Activated CD4-positive, alpha-beta memory T cell treated with anti-CD3 and anti-CD28 coated beads, Interleukin-2, amount 10 ng/mL, durations not matched to agents 7 days and 5 days (primary cell): ENCODE measurements at regions not wholly inside any gene's neighbourhood (a gene's known extent, or its start where the extent isn't known, plus 50 kb on each side); places are given as distances from the start of the nearest gene placed in this dataset.

Source experiments
- CTCF ChIA-PET: fragments of 350-600 bp; sonication (Branson Sonifier 250); formaldehyde crosslinking; loops from one replicate; lab custom pipeline; 2021; ENCODE audit warnings: antibody characterized with exemption, inconsistent platforms; lab: Charles Lee
- POLR2A ChIA-PET: fragments of 350-600 bp; sonication (Branson Sonifier 250); formaldehyde crosslinking; loops from one replicate; lab custom pipeline; 2021; ENCODE audit warnings: antibody characterized with exemption; lab: Charles Lee
- DNase-seq: peaks from one replicate; pipeline ENCODE4 v3.0.0-alpha.2; 2020
- H3K27ac Mint-ChIP-seq: one replicate; pipeline ENCODE4 v1.8.0; 2021; ENCODE audit warnings: mild to moderate bottlenecking, mixed read lengths
- H3K27me3 Mint-ChIP-seq: one replicate; pipeline ENCODE4 v1.8.0; 2021; ENCODE audit warnings: mixed read lengths
- H3K36me3 Mint-ChIP-seq: one replicate; pipeline ENCODE4 v1.8.0; 2021; ENCODE audit warnings: low read depth, mixed read lengths
- H3K4me1 Mint-ChIP-seq: one replicate; pipeline ENCODE4 v1.8.0; 2021; ENCODE audit warnings: mixed read lengths
- H3K4me3 Mint-ChIP-seq: one replicate; pipeline ENCODE4 v1.8.0; 2021; ENCODE audit warnings: mild to moderate bottlenecking, mixed read lengths
- H3K9me3 Mint-ChIP-seq: one replicate; pipeline ENCODE4 v1.8.0; 2021; ENCODE audit warnings: mixed read lengths

DNA sequence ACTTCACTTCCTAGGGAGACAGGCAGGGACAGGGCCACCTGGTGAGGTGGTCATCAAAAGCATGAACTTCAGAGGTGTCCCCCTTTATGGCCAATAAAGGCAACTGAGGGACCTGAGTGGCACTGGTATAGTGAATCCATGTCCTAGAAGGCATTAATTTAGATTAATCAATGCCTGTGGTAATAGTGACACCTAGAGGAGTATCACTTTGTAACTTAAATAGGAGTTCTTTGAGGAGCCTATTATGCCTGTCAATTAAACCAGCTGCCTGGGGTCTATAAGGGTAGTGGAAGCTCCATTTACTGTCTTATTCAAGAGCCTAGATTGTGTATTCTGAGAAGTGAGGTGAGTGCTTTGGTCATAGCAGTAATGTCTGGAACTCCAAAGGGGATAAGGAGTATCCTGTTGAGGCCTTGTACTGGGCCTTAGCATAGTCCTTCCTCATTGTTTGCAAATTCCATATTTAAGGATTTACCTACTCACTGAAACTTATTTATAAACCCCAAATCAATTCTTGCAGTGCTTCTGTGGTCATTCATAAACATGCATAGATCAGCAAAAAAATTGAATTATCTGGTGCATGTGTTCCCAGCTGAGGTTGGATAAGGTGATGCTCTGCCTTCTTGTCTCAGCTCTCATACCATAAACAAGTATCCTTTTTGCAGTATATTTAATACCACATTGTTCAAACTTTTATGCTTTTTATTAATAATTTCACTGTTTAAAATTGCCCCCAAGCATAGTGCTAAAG, 213.8 kb upstream of the RADX start:
- H3K27me3 Mint-ChIP-seq: no peaks in the 10 kb centered on the region
- no peak for DNase-seq
- no peaks in the 10 kb centered on the region for H3K4me1 Mint-ChIP-seq
- no peaks in the 10 kb centered on the region for H3K9me3 Mint-ChIP-seq
- no peak overlapping the region for H3K4me3 Mint-ChIP-seq
- H3K27ac Mint-ChIP-seq: no peak overlapping the region
- CTCF ChIA-PET: no interaction called here
- no peaks in the 10 kb centered on the region for H3K36me3 Mint-ChIP-seq
- POLR2A ChIA-PET: no interaction called here

- H3K9me3 Mint-ChIP-seq: no peaks in the 10 kb centered on the region
- no peaks in the 10 kb centered on the region for H3K27me3 Mint-ChIP-seq
- no peak overlapping the region for H3K27ac Mint-ChIP-seq
- CTCF ChIA-PET: no interaction called here
- no peak for DNase-seq
- no peaks in the 10 kb centered on the region for H3K36me3 Mint-ChIP-seq
- H3K4me1 Mint-ChIP-seq: no peaks in the 10 kb centered on the region
- POLR2A ChIA-PET: no interaction called here
- H3K4me3 Mint-ChIP-seq: no peak overlapping the region
Observed at GRCh38 chrX:106401965-106402559, 209.7 kb upstream of the RADX start.

DNA sequence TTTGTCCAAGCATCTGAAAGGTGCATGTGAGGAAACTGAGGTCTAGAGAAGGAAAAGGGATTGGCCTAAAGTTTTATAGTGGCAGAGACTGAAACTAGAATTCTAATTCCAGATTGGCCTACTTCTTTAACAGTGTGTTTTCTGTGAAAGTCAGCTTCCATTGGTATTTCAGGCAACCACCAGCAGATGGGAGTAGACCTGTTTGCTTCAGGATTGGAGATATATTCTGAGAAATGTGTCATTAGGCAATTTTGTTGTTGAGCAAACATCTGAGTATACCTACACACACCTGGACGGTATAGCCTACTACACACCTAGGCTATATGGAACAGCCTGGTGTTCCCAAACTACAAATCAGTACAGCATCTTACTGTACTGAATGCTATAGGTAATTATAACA, 207.3 kb upstream of the RADX start:
- no peak for DNase-seq
- Mint-ChIP-seq H3K9me3 (no peaks in the 10 kb centered on the region), H3K27ac (no peak overlapping the region), H3K4me3 (no peak overlapping the region), H3K27me3 (no peaks in the 10 kb centered on the region), H3K36me3 (no peaks in the 10 kb centered on the region), H3K4me1 (no peaks in the 10 kb centered on the region)
- POLR2A ChIA-PET: no interaction called here
- CTCF ChIA-PET: no interaction called here

DNA sequence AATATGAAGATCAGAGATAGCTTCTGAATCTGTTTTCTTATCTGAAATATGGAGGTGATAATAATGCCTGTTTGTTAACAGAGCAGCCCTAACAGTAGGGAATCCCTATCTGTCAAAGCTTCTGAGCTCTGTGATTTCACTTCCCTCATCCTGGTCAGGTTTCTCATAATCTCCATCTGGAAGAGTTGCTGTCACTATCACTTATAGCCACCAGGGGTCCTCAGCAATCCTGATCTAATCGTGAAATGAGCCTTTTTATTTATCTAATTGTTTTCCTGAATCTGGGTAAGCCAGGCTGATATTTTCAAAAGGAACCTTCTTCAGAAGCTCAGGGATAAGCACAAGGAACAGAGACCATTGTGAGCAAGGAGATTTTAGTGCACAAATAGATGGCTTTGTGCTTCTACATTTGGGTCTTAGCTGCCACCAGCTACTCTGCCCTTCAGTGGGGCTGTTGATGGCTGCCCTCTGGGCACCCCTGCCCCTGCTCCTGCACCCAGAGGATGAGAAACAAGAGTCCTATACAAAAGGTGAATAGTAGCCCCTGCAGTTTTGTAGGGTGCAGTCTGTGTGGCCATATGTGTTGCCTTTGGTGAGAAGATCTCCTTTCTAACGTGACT, 196.4 kb upstream of the RADX start:
- Mint-ChIP-seq H3K4me3 (no peak overlapping the region), H3K4me1 (no peaks in the 10 kb centered on the region), H3K27ac (no peak overlapping the region), H3K27me3 (no peaks in the 10 kb centered on the region), H3K36me3 (no peaks in the 10 kb centered on the region), H3K9me3 (no peaks in the 10 kb centered on the region)
- POLR2A ChIA-PET: no interaction called here
- no peak for DNase-seq
- CTCF ChIA-PET: interaction anchor here (0.9 to 1.3 kb wide), 3 partner anchors 9 to 56 kb away, joined by 3 to 4 read pairs (median 3); no protein-coding TSS in a partner anchor

DNA sequence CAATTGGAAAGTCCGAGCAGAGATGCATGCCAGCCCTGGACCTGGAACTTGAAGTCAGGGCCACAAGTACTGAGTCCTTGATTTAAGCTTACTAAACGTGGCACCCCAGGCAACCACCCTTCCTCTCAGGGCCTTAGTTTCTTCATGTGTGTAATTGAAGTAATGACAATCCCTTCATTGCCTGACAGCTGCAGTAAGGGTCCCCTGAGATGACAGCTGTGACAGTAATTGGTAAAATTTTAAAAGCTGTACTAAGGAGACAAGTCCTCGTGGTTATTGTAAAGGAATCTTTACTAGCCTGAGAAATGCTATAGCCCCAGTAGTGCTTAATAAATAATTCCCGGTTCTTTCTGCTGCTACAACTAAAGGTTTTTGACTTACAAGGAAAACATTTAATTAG, 175.1 kb upstream of the RADX start:
- H3K4me3 Mint-ChIP-seq: no peak overlapping the region
- DNase-seq: no peak
- H3K27me3 Mint-ChIP-seq: peaks cover 2% of the 10 kb centered on the region
- no peaks in the 10 kb centered on the region for H3K9me3 Mint-ChIP-seq
- no peaks in the 10 kb centered on the region for H3K4me1 Mint-ChIP-seq
- H3K36me3 Mint-ChIP-seq: no peaks in the 10 kb centered on the region
- H3K27ac Mint-ChIP-seq: no peak overlapping the region
- CTCF ChIA-PET: no interaction called here
- POLR2A ChIA-PET: no interaction called here

DNA sequence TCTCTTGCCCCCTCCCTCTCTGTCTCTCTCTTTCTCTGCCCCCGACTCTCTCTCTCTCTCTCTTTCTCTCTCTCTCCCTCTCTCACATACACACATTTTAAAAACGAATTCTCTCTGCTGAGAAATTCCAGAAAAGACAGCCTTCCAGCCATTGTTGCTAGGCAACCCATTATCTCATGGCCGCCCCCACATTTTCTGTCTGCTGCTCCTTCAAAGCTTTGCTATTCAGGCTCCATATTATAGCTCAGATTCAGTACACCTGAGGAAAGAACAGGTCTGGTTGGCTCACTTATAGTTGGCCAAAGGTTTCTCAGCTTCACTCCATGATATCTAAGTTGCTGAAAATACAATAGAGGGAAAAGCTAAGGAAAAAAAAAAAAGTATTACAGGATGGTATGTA, 174.4 kb upstream of the RADX start:
- ChIA-PET CTCF (no interaction called here), POLR2A (no interaction called here)
- DNase-seq: no peak
- Mint-ChIP-seq H3K4me3 (no peak overlapping the region), H3K36me3 (no peaks in the 10 kb centered on the region), H3K4me1 (no peaks in the 10 kb centered on the region), H3K9me3 (no peaks in the 10 kb centered on the region), H3K27me3 (no peaks in the 10 kb centered on the region), H3K27ac (no peak overlapping the region)

- ChIA-PET CTCF (no interaction called here), POLR2A (interaction anchor here (0.6 kb wide), 1 partner anchor 43 kb away, joined by 3 read pairs; no protein-coding TSS in a partner anchor)
- Mint-ChIP-seq H3K36me3 (no peaks in the 10 kb centered on the region), H3K27me3 (no peaks in the 10 kb centered on the region), H3K4me1 (peaks cover 6% of the 10 kb centered on the region), H3K9me3 (no peaks in the 10 kb centered on the region), H3K4me3 (no peak overlapping the region), H3K27ac (no peak overlapping the region)
- no peak for DNase-seq
Observed at GRCh38 chrX:106450405-106450804, 161.4 kb upstream of the RADX start.

DNA sequence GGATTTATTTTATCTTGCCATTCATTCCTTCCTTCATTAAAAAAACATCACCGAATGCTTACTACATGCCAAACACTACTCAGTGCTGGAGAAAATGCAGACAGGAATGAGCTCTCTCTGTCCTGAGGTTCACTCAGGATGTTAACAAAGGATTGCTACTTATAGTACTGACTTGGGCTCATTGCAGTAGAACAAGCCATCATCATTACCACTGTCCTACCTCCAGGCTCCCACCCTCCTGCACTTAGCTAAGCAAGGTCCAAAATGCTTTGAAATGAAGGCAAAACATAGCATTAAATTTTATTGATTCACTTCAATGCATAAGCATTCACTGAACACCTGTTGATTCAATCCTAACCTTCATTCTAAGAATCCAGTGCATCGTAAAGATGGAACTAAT, 159.8 kb upstream of the RADX start:
- ChIA-PET POLR2A (no interaction called here), CTCF (no interaction called here)
- H3K36me3 Mint-ChIP-seq: no peaks in the 10 kb centered on the region
- no peak for DNase-seq
- no peaks in the 10 kb centered on the region for H3K27me3 Mint-ChIP-seq
- no peak overlapping the region for H3K27ac Mint-ChIP-seq
- H3K4me3 Mint-ChIP-seq: no peak overlapping the region
- H3K4me1 Mint-ChIP-seq: peaks cover 6% of the 10 kb centered on the region
- H3K9me3 Mint-ChIP-seq: no peaks in the 10 kb centered on the region

DNA sequence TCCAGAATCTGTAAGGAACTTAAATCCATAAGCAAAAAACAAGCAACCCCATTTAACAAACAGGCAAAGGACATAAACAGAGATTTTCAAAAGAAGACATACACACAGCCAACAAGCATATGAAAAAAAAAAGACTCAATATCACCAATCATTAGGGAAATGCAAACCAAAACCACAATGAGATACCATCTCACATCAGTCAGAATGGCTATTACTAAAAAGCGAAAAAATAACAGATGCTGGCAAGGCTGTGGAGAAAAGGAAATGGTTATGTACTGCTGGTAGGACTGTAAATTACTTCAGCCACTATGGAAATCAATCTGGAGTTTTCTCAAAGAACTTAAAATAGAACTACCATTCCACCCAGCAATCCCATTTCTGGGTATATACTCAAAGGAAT, 156.8 kb upstream of the RADX start:
- H3K9me3 Mint-ChIP-seq: no peaks in the 10 kb centered on the region
- H3K4me3 Mint-ChIP-seq: no peak overlapping the region
- H3K27me3 Mint-ChIP-seq: no peaks in the 10 kb centered on the region
- H3K27ac Mint-ChIP-seq: no peak overlapping the region
- ChIA-PET POLR2A (no interaction called here), CTCF (no interaction called here)
- peaks cover 6% of the 10 kb centered on the region for H3K4me1 Mint-ChIP-seq
- no peaks in the 10 kb centered on the region for H3K36me3 Mint-ChIP-seq
- DNase-seq: no peak

GRCh38 chrX:106457802-106458201, 154.0 kb upstream of the RADX start:
- no peak for DNase-seq
- Mint-ChIP-seq H3K27ac (no peak overlapping the region), H3K4me1 (peaks cover 6% of the 10 kb centered on the region), H3K27me3 (no peaks in the 10 kb centered on the region), H3K36me3 (no peaks in the 10 kb centered on the region), H3K4me3 (no peak overlapping the region), H3K9me3 (no peaks in the 10 kb centered on the region)
- CTCF ChIA-PET: no interaction called here
- POLR2A ChIA-PET: no interaction called here

- ChIA-PET CTCF (no interaction called here), POLR2A (no interaction called here)
- Mint-ChIP-seq H3K4me3 (no peak overlapping the region), H3K27me3 (no peaks in the 10 kb centered on the region), H3K4me1 (no peaks in the 10 kb centered on the region), H3K36me3 (no peaks in the 10 kb centered on the region), H3K9me3 (no peaks in the 10 kb centered on the region), H3K27ac (no peak overlapping the region)
- DNase-seq: no peak
Observed at GRCh38 chrX:106467422-106467821, 144.4 kb upstream of the RADX start.

DNA sequence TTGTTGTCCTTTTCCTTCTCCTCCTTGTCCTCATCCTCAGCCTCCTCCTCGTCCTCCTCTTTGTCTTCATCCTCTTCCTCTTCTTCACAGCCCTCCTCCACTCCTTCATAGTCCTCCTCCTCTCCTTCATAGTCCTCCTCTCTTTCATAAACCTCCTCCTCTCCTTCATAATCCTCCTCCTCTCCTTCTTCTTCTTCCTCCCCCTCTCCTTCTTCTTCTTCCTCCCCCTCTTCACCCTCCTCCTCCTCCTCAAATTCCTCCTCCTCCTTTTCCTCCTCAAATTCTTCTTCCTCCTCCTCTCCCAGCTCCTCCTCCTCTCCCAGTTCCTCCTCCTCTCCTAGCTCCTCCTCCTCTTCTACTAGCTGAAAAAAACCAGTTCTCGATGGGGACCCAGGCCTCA, 143.8 kb upstream of the RADX start:
- H3K4me3 Mint-ChIP-seq: no peak overlapping the region
- no peak for DNase-seq
- ChIA-PET POLR2A (no interaction called here), CTCF (no interaction called here)
- no peaks in the 10 kb centered on the region for H3K4me1 Mint-ChIP-seq
- H3K27me3 Mint-ChIP-seq: no peaks in the 10 kb centered on the region
- no peak overlapping the region for H3K27ac Mint-ChIP-seq
- H3K9me3 Mint-ChIP-seq: no peaks in the 10 kb centered on the region
- no peaks in the 10 kb centered on the region for H3K36me3 Mint-ChIP-seq

DNA sequence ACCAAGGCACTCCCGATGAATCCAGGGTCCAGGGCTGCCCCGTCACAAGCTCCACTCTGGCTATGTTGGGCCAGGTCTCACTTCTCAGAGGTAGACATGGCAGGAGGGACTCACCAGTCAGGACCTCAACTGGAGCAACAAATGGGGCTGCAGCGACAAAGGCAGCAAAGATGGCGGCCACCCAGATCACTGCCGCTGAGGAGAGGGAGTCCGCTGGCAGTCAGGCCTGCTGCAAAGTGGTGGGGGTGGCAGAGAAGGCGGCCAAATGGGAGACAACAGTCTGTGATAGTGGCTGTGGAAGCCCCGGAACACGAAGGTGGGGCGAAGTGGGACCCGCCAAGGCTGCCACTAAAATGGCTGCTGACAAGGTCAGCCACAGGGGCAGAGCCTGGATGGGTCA, 143.3 kb upstream of the RADX start:
- ChIA-PET POLR2A (no interaction called here), CTCF (no interaction called here)
- no peak overlapping the region for H3K27ac Mint-ChIP-seq
- no peak overlapping the region for H3K4me3 Mint-ChIP-seq
- no peaks in the 10 kb centered on the region for H3K9me3 Mint-ChIP-seq
- H3K4me1 Mint-ChIP-seq: no peaks in the 10 kb centered on the region
- no peak for DNase-seq
- no peaks in the 10 kb centered on the region for H3K27me3 Mint-ChIP-seq
- H3K36me3 Mint-ChIP-seq: no peaks in the 10 kb centered on the region

DNA sequence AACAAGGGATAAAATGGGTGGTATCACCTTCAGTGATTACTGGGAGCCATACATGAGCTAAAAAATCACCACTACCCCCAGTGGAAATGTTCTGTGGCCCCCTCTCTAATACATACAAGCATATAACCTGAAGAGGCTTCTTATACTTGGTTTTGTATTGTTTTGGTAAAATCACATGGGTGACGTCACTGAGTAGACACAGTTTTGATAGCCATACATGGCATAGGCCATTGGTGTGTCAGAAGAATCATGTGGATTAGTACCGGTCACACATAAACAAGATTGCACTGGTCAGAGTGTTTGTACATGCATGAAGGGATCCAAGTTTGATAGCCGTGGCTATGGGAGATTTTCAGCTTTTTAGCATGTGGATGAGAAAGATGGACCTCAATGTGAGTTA, 131.9 kb upstream of the RADX start:
- POLR2A ChIA-PET: no interaction called here
- H3K4me3 Mint-ChIP-seq: no peak overlapping the region
- no peaks in the 10 kb centered on the region for H3K27me3 Mint-ChIP-seq
- no peak overlapping the region for H3K27ac Mint-ChIP-seq
- H3K9me3 Mint-ChIP-seq: no peaks in the 10 kb centered on the region
- DNase-seq: no peak
- CTCF ChIA-PET: interaction anchor here (0.8 kb wide), 1 partner anchor 20 kb away, joined by 3 read pairs; no protein-coding TSS in a partner anchor
- H3K36me3 Mint-ChIP-seq: no peaks in the 10 kb centered on the region
- peaks cover 15% of the 10 kb centered on the region for H3K4me1 Mint-ChIP-seq
